PC-3 (cell line): ENCODE measurements at regions not wholly inside any gene's neighbourhood (a gene's known extent, or its start where the extent isn't known, plus 50 kb on each side); places are given as distances from the start of the nearest gene placed in this dataset.

ENCODE experiments used
- ATAC-seq: fragments of 200-7000 bp; cut with Tn5 transposase; 2 replicates; pipeline ENCODE4 v1.9.1; 2020; ENCODE audit warnings: mild to moderate bottlenecking, moderate library complexity
- BruUV-seq: library from RNA; stranded (reverse); fragments of 400-500 nt; replicated peaks from 2 replicates; lab custom pipeline; 2021; lab: Mats Ljungman, UMichigan
- CTCF ChIA-PET: fragments of 300-600 bp; sonication (Branson Sonifier 250); formaldehyde crosslinking; loops from one replicate; lab custom pipeline; 2022; ENCODE audit warnings: antibody characterized with exemption; lab: Charles Lee
- POLR2A ChIA-PET: fragments of 300-600 bp; sonication (Branson Sonifier 250); formaldehyde crosslinking; loops from one replicate; lab custom pipeline; 2022; ENCODE audit warnings: antibody characterized with exemption; ENCODE audit not compliant: unreplicated experiment; lab: Charles Lee
- DNase-seq: peaks from one replicate; pipeline ENCODE4 v3.0.0-alpha.2; 2015
- H2AFZ ChIP-seq: fragments of 300-600 bp; sonication (generic); 2 replicates; pipeline ENCODE4 v1.6.0; 2016; ENCODE audit warnings: antibody characterized with exemption, low read length
- H3F3A ChIP-seq: fragments of 300-600 bp; sonication (generic); one replicate; pipeline ENCODE4 v1.6.0; 2017; ENCODE audit warnings: antibody characterized with exemption, low read length, control low read depth, mild to moderate bottlenecking; ENCODE audit not compliant: unreplicated experiment
- H3K27ac ChIP-seq: fragments of 300-600 bp; sonication (generic); 2 replicates; pipeline ENCODE4 v1.5.1; 2016; ENCODE audit warnings: mild to moderate bottlenecking, low read length
- H3K27me3 ChIP-seq: fragments of 300-600 bp; sonication (generic); 2 replicates; pipeline ENCODE4 v1.6.1; 2016; ENCODE audit warnings: low read length, mixed read lengths
- H3K36me3 ChIP-seq: fragments of 300-600 bp; sonication (generic); 2 replicates; pipeline ENCODE4 v1.6.1; 2016; ENCODE audit warnings: low read depth, mixed run types, low read length, mixed read lengths
- H3K4me1 ChIP-seq: fragments of 300-600 bp; sonication (generic); 2 replicates; pipeline ENCODE4 v1.5.1; 2016; ENCODE audit warnings: low read length; ENCODE audit not compliant: insufficient read depth
- H3K4me2 ChIP-seq: fragments of 300-600 bp; sonication (generic); 2 replicates; pipeline ENCODE4 v1.6.0; 2016; ENCODE audit warnings: low read length
- H3K4me3 ChIP-seq: fragments of 300-600 bp; sonication (generic); 2 replicates; pipeline ENCODE4 v1.5.1; 2016; ENCODE audit warnings: mild to moderate bottlenecking, low read length, mixed read lengths
- H3K79me2 ChIP-seq: fragments of 300-600 bp; sonication (generic); 2 replicates; pipeline ENCODE4 v1.6.1; 2017; ENCODE audit warnings: low read length, mixed read lengths
- H3K9ac ChIP-seq: fragments of 300-600 bp; sonication (generic); 2 replicates; pipeline ENCODE4 v1.6.0; 2016; ENCODE audit warnings: mild to moderate bottlenecking, low read length
- H3K9me2 ChIP-seq: fragments of 300-600 bp; sonication (generic); replicated peaks from 2 replicates; pipeline ENCODE4 v1.6.1; 2016; ENCODE audit warnings: mixed run types, low read length, mixed read lengths
- H3K9me3 ChIP-seq: fragments of 300-600 bp; sonication (generic); 2 replicates; pipeline ENCODE4 v1.6.1; 2016; ENCODE audit warnings: low read length, mixed read lengths
- H4K20me1 ChIP-seq: fragments of 300-600 bp; sonication (generic); 2 replicates; pipeline ENCODE4 v1.6.1; 2016; ENCODE audit warnings: low read length, mixed read lengths
- EZH2 ChIP-seq: fragments of 300-600 bp; sonication (generic); IDR thresholded peaks from one replicate; pipeline ENCODE4 v1.6.1; 2017; ENCODE audit warnings: antibody characterized with exemption, mild to moderate bottlenecking, low read length; ENCODE audit not compliant: unreplicated experiment
- EZH2phosphoT487 ChIP-seq: fragments of 300-600 bp; sonication (generic); IDR thresholded peaks from 2 replicates; pipeline ENCODE4 v1.6.1; 2018; ENCODE audit warnings: mild to moderate bottlenecking, antibody characterized with exemption, low read length, borderline replicate concordance
- intact Hi-C: fragments of 100-400 bp; cut with micrococcal nuclease; formaldehyde crosslinking; loops from 2 replicates; pipeline ENCODE4 v1.9.0; 2023
- TF ChIP-seq, protein P1 (sequence below): fragments of 300-600 bp; sonication (generic); conservative IDR thresholded peaks from 2 replicates; pipeline ENCODE4 v1.5.1; 2017; ENCODE audit warnings: antibody characterized with exemption, low read depth, mild to moderate bottlenecking, low read length

- peaks cover 5% of the 10 kb centered on the region; the same call in 1 of the 2 replicates for H3K4me1 ChIP-seq
Observed at GRCh38 chr14:28608851-28609828, 157.4 kb upstream of the FOXG1 start.

GRCh38 chr14:28612414-28612813 is 154.2 kb upstream of the FOXG1 start:
- DNase-seq = no peak
- no TSS peak for BruUV-seq
- Histone ChIP-seq H3K79me2 (no peaks in the 10 kb centered on the region), H2AFZ (no peak overlapping the region), H3K9me2 (no peaks in the 10 kb centered on the region), H3K4me1 (peaks cover 5% of the 10 kb centered on the region; the same call in 1 of the 2 replicates), H4K20me1 (no peaks in the 10 kb centered on the region), H3K36me3 (no peaks in the 10 kb centered on the region), H3K27ac (no peak overlapping the region), H3K4me2 (no peak overlapping the region), H3K9ac (no peak overlapping the region), H3K4me3 (no peak overlapping the region), H3F3A (no peaks in the 10 kb centered on the region), H3K9me3 (no peaks in the 10 kb centered on the region), H3K27me3 (no peaks in the 10 kb centered on the region)
- TF ChIP-seq, protein P1, sequence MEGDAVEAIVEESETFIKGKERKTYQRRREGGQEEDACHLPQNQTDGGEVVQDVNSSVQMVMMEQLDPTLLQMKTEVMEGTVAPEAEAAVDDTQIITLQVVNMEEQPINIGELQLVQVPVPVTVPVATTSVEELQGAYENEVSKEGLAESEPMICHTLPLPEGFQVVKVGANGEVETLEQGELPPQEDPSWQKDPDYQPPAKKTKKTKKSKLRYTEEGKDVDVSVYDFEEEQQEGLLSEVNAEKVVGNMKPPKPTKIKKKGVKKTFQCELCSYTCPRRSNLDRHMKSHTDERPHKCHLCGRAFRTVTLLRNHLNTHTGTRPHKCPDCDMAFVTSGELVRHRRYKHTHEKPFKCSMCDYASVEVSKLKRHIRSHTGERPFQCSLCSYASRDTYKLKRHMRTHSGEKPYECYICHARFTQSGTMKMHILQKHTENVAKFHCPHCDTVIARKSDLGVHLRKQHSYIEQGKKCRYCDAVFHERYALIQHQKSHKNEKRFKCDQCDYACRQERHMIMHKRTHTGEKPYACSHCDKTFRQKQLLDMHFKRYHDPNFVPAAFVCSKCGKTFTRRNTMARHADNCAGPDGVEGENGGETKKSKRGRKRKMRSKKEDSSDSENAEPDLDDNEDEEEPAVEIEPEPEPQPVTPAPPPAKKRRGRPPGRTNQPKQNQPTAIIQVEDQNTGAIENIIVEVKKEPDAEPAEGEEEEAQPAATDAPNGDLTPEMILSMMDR = no peak
- no peak for TF ChIP-seq EZH2phosphoT487
- no peak for TF ChIP-seq EZH2
- ChIA-PET POLR2A (no interaction called here), CTCF (no interaction called here)
- intact Hi-C loops = no loop called here
- no peak for ATAC-seq

More at GRCh38 chr14:28608851-28609828, 157.4 kb upstream of the FOXG1 start:
- Histone ChIP-seq H3F3A (no peaks in the 10 kb centered on the region), H3K4me3 (no peak overlapping the region), H3K9me2 (no peaks in the 10 kb centered on the region), H3K79me2 (no peaks in the 10 kb centered on the region), H3K36me3 (no peaks in the 10 kb centered on the region), H3K27ac (no peak overlapping the region), H4K20me1 (no peaks in the 10 kb centered on the region), H3K9me3 (no peaks in the 10 kb centered on the region), H3K27me3 (no peaks in the 10 kb centered on the region), H2AFZ (no peak overlapping the region), H3K4me2 (no peak overlapping the region), H3K9ac (no peak overlapping the region)
- DNase-seq (peak; percentile 82), ATAC-seq (peak; percentile 80)
- CTCF ChIA-PET = interaction anchor here (0.7 kb wide), 1 partner anchor 163 kb away, joined by 5 read pairs; no protein-coding TSS in a partner anchor
- intact Hi-C loops = loop anchor here (1.0 to 5.0 kb wide), 7 partner anchors 26 to 1081 kb away; no protein-coding TSS in a partner anchor
- TF ChIP-seq, protein P1 = peak; percentile 97
- TF ChIP-seq EZH2phosphoT487 = no peak
- no TSS peak for BruUV-seq
- POLR2A ChIA-PET = no interaction called here

DNA sequence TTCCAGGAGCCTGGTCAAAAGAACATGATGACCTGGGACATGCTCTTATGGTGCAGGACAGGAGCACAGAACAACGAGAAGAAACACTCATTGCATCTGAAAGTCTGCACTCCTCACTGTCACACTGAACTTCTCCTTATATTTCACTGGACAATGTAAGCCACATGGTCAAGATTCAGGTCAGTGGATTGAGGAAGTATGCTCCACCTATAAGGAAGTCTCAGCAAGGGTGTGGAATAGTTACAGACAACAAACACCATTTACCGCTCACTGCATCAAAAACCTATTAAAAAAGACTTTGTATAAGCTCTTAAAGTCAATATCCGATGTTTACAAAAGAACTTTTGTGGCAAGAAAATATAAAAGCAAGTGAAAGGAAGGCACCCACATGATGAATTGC is 153.1 kb upstream of the FOXG1 start:
- Histone ChIP-seq H3K27me3 (no peaks in the 10 kb centered on the region), H2AFZ (no peak overlapping the region), H4K20me1 (no peaks in the 10 kb centered on the region), H3K79me2 (no peaks in the 10 kb centered on the region), H3K9me3 (no peaks in the 10 kb centered on the region), H3K27ac (no peak overlapping the region), H3K4me1 (peaks cover 5% of the 10 kb centered on the region; the same call in 1 of the 2 replicates), H3K9ac (no peak overlapping the region), H3F3A (no peaks in the 10 kb centered on the region), H3K36me3 (no peaks in the 10 kb centered on the region), H3K4me2 (no peak overlapping the region), H3K4me3 (no peak overlapping the region), H3K9me2 (no peaks in the 10 kb centered on the region)
- ChIA-PET CTCF (no interaction called here), POLR2A (no interaction called here)
- DNase-seq = no peak
- BruUV-seq = no TSS peak
- intact Hi-C loops = no loop called here
- peak; percentile 76 for ATAC-seq
- TF ChIP-seq EZH2phosphoT487 (no peak), EZH2 (no peak)
